Stimulated activated naive CD4-positive, alpha-beta T cell (primary cell): ENCODE measurements at regions not wholly inside any gene's neighbourhood (a gene's known extent, or its start where the extent isn't known, plus 50 kb on each side); places are given as distances from the start of the nearest gene placed in this dataset.
"Not testable (repeated sequence)": the region's sequence is repeated elsewhere in the genome, so short reads cannot be mapped to it uniquely, and the experiment has no call there.

Source experiments
- DNase-seq, 6 experiments: peaks; one replicate each; lab custom pipeline; 2025; lab: John Stamatoyannopoulos, UW

- not testable (repeated sequence) for DNase-seq
Measured at GRCh38 chr21:9001890-9002663, 1519.3 kb upstream of the TPTE start.

DNA sequence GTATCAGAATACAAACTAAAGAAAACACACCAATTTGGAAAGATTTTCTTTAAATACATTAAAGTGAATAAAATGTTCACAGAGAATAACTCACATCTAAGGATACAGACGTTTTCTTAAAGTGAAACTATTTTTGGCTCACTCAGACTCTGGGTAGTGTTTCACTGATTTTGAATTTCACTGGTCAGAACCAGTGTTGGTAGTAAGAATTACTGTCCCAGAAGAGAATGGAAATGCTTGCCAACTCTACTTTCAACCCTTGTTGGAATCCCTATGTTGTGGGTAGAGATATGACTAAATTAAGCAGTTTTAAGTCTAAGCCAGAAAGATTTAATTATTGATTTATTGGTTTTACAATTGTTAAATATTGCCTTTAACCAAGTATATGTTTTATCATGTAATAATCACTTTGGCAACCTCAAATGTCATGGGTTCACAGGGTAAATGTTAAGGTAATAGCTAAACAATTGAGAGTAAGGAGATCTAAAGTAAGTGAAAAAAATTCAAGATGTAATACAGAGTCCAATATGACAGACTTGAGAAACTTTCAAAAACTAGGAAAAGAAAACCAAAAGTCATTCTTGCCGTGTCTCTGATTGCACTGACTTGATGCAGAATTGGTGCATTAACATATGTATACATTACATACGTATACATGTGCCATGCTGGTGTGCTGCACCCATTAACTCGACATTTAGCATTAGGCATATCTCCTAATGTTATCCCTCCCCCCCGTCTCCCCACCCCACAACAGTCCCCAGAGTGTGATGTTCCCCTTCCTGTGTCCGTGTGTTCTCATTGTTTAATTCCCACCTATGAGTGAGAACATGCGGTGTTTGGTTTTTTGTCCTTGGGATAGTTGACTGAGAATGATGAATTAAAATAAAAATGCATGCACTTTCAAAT, 1517.2 kb upstream of the TPTE start:
- DNase-seq: not testable (repeated sequence)

DNA sequence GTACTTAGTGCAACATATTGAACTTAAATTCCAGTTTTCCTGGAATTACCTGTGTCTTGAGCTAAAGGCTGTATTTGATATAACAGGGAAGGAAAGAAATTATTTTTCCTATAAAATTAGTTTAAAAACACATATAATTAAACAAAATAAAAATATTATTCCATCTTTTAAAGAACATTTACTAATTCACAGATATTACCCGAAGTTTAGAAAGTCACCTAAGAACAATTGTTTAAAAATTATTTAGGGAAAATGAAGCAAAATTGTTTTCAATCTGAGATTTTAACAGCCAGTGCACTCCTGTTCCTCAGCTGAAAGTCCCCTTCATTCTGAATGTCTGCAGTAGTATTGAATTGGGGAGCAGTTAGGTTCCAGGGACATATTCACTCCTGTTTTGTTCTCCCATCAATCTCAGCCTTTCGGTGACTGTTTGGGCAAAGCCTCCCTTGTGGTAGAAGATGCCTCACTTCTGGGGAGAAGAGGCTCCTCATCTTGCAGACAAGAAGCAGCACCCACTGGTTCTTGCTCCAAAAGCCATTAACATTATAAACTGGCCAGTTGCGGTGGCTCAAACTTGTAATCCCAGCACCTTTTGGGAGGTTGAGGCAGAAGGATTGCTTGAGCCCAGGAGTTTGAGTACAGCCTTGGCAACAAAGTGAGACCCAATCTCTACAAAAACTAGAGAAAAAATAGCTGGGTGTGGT, 1516.4 kb upstream of the TPTE start:
- DNase-seq: not testable (repeated sequence)

DNA sequence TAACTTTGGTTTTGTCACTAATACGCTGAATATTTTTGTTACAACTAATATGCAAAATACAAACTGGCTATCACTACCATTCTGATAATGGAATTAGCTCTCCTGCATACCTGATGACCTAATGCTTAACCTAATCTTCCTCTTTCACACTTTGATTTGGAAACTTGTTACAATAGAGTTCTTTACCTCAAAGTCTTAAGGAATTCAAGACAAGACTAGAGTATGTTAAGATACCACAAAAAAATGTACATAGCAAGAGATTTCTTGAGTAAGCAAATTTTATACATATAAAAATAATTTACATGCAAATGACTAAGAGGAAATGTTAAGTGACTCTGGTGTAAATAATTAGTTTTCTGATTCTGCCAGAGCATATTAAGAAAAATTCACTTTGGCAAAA, 1515.7 kb upstream of the TPTE start:
- DNase-seq: not testable (repeated sequence)

DNA sequence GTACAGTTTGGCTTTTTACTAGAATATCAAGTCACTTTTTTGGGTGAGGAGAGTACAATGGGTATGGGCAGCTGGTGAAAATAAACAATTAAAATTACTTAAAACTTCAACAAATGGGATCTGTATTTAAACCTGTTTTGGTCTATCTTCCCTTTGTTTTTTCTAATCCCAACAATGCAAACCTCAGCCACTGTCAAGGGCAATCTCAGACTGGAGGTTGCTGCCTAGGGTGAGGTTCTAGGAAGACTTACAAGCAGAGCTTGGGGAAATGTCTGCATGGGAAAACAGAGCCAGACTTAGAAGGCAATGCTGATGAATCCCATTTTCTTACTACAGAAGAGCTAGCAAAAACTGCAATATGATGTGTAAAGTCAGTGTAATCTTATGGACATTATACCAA, 1515.3 kb upstream of the TPTE start:
- not testable (repeated sequence) for DNase-seq

DNA sequence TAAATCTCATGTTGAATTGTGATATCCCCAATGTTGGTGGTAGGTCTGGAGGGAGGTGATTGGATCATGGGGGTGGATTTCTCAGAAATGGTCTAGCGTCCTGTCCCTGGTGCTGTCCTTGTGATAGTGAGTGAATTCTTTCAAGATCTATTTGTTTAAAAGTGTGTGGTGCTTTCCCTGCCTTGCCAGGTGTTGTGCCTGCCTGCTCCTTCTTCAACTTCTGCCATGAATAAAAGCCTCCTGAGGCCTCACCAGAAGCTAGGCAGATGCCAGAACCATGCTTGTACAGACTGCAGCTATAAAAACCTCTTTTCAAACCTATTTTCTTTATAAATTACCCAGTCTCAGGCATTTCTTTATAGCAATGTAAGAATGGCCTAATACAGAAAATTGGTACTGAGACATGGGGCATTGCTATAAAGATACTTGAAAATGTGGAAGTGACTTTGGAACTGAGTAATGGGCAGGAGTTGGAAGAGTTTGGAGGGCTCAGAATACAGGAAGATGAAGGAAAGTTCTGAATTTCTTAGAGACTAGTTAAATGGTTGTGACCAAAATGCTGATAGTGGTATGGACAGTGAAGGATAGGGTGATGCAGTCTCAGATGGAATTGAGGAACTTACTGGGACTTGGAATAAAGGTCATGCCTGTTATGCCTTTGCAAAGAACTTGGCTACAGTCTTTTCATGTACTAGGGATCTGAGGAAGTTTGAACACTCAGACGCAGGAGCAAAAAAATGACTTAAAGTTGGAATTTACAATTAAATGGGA, 1514.6 kb upstream of the TPTE start:
- not testable (repeated sequence) for DNase-seq

GRCh38 chr21:9008636-9009035, 1512.7 kb upstream of the TPTE start:
- DNase-seq: no peak

DNA sequence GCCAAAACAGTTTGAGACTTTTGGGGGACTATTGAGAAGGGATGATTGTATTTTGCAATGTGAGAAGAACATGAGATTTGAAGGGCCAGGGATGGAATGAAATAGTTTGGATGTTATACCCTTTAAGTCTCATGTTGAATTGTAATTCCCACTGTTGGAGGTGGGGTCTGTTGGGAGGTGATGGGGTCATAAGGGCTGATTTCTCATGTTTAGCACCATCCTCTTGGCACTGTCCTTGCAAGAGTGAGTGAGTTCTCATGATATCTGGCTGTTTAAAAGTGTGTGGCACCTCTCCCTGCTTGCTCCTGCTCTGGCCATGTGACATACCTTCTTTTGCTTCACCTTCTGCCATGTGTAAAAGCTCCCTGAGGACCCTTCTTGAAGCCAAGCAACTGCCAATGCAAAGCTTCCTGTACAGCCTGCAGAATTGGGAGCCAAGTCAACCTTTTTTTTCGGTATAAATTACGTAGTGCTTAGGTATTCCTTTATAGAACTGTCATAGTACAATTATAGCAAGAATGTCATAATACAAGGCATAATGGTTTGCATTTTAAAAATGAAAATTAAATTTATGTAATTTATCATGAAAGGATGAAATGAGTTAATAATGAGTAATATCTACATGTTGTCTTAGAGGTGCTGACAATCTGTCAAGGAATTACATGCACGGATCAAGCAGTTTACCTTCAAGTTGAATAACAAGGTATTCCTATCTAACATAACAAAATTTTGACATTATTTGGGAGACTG, 1511.9 kb upstream of the TPTE start:
- DNase-seq: not testable (repeated sequence)

- not testable (repeated sequence) for DNase-seq
Measured at GRCh38 chr21:9010121-9010795, 1511.1 kb upstream of the TPTE start.

DNA sequence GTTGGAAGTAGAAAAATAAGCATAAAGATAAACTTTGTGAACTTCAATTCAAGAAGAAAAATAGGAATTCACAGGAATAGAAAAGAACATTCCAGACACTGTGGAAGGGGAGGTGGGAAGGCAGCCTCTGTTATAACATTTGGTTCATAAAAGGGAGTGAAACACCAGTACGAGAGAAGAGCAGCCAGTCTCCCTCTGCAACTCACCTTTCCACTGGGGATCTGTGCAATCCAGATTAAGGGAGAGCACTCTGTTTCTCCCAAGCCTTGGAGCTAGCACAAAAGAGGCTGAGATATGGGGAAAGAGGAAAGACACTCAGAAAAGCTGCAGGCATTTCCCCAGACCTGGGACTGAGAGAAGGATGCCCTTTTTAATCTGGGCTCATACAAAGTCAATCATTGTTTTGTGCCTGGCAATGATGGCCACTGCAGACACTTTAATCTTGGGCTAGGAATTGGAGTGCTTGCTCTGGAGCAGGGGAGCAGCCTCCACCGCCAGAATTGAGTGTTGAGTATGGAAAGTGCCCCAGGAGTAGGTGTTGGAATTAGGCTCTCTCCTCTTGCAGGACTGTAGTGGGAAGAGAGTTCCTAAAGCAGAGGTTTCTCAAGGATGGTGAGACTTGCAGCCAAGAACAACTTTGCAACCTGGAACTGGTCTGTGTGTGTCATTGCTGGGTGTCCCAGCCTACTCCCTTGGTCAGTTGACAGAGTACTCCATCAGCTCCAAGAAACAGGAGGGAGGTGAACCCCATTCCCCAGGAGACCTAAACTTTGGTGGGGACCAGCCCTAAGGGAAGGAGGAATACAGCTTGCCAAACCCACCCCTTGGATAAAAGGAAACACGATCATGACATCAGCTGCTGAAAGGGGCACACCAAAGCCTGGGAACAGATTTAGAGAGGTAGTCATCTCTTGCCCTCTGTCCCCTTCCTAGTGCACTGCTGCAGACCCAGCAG, 1510.2 kb upstream of the TPTE start:
- not testable (repeated sequence) for DNase-seq

DNA sequence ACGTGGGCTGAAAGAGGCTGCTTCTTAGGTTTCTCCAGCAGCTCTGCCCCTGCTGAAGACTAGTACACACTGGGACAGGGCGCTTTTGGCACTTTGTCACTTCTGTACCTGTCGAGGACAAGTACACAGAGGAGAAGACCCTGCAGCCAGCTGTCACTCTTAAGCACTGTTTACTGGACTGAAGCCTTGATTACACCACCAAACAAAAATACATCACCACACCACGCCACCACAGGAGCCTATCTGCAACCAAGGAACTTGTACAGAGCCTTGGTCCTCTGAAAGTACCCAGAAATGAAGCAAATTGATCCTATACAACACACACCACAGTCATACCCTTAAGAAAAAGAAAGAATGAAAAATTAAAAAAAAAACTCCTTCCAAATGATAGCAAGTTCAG, 1509.5 kb upstream of the TPTE start:
- not testable (repeated sequence) for DNase-seq

DNA sequence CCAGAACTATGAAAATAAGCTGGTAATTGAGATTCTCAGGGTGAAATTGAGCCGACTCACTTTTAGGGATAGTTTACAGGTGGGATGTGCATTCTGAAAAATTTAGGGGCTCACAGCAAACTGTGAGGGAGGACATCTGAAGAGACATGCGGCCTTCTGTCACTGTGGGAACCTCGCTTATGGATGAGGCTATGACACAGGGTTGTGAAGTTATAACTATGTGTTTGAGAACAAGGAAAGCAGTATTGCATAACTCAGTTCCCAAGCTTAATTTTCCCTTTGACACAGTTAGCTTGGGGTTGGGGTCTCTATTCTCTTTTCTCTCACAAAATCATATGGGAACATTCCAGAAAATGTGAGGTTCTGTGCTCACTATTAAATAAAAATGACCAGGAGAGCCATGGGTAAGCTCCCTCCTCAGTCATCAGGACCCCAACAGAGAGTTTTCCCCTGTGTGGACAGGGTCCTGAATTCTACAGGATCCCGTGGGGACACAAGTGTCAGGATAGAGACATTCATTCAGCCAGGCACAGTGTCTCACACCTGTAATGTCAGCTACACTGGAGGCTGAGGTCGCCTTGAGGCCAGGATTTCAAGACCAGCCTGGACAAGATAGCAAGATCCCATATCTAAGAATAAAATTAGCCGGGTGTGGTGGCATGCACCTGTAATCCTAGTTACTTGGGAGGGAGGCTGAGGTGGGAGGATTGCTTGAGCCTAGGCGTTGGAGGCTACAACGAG, 1507.7 kb upstream of the TPTE start:
- DNase-seq: not testable (repeated sequence)

- DNase-seq: not testable (repeated sequence)
Measured at GRCh38 chr21:9014243-9014734, 1507.1 kb upstream of the TPTE start.

- DNase-seq: not testable (repeated sequence)
Measured at GRCh38 chr21:9015483-9016197, 1505.7 kb upstream of the TPTE start.

DNA sequence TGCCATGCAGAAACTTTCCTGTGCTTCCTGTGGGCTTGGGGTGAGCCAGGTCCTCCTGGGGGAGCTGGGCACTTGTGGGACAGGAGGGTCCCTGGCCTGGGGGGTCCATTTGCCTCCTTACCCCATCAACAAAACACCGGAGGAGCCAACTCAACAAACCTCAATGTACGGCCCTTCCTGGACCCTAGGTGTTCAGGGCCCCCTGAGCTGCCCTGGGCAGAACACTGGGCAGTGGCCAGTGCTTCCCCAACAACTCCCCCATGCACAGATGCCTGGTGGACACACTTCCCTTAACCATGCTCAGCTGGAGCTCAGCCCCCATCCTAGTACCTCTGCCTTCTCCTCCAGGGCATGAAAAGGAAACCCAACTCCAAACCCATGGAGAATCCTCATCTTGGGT, 1504.2 kb upstream of the TPTE start:
- not testable (repeated sequence) for DNase-seq

GRCh38 chr21:9018731-9019253, 1502.6 kb upstream of the TPTE start:
- not testable (repeated sequence) for DNase-seq
